IMR-90 (cell line): ENCODE measurements at regions not wholly inside any gene's neighbourhood (a gene's known extent, or its start where the extent isn't known, plus 50 kb on each side); places are given as distances from the start of the nearest gene placed in this dataset.

Experiments used
- ATAC-seq: fragments of 200-7000 bp; cut with Tn5 transposase; 2 replicates; pipeline ENCODE4 v1.9.1; 2020; ENCODE audit warnings: low read depth, mild to moderate bottlenecking, moderate library complexity
- BruUV-seq: library from RNA; stranded (reverse); fragments of 400-500 nt; replicated peaks from 2 replicates; lab custom pipeline; 2021; lab: Mats Ljungman, UMichigan
- CTCF ChIA-PET: fragments of 300-600 bp; formaldehyde crosslinking; extraction: SDS; loops from one replicate; lab custom pipeline; 2021; ENCODE audit warnings: antibody characterized with exemption; lab: Yijun Ruan, JAX
- POLR2A ChIA-PET: fragments of 300-600 bp; sonication (Branson Sonifier 250); formaldehyde crosslinking; loops from one replicate; lab custom pipeline; 2022; ENCODE audit warnings: antibody characterized with exemption; ENCODE audit not compliant: unreplicated experiment; lab: Charles Lee
- DNase-seq: peaks from one replicate; pipeline ENCODE4 v3.0.0; 2013
- H2AFZ ChIP-seq: replicated peaks from 2 replicates; pipeline ENCODE3; 2013; ENCODE audit warnings: low read length, mild to moderate bottlenecking; ENCODE audit not compliant: poor library complexity
- H2AK5ac ChIP-seq: 2 replicates; pipeline ENCODE4 v1.6.1; 2013; ENCODE audit warnings: low read depth, low read length, inconsistent platforms
- H2AK9ac ChIP-seq: replicated peaks from 2 replicates; pipeline ENCODE3; 2013; ENCODE audit warnings: mild to moderate bottlenecking, low read depth, low read length, moderate library complexity; ENCODE audit not compliant: poor library complexity
- H2BK120ac ChIP-seq: 2 replicates; pipeline ENCODE4 v1.6.1; 2013; ENCODE audit warnings: low read depth, low read length, inconsistent platforms
- H2BK15ac ChIP-seq: 3 replicates; pipeline ENCODE4 v1.6.1; 2013; ENCODE audit warnings: low read depth, low read length, inconsistent platforms
- H2BK20ac ChIP-seq: 2 replicates; pipeline ENCODE4 v1.6.1; 2013; ENCODE audit warnings: low read depth, mild to moderate bottlenecking, inconsistent platforms, low read length, moderate library complexity
- H2BK5ac ChIP-seq: 2 replicates; pipeline ENCODE4 v1.6.1; 2013; ENCODE audit warnings: mild to moderate bottlenecking, low read depth, low read length, inconsistent platforms; ENCODE audit not compliant: poor library complexity, severe bottlenecking
- H3K14ac ChIP-seq: replicated peaks from 2 replicates; pipeline ENCODE4 v1.6.1; 2013; ENCODE audit warnings: low read depth, low read length, inconsistent platforms
- H3K18ac ChIP-seq: 2 replicates; pipeline ENCODE4 v1.6.1; 2013; ENCODE audit warnings: low read depth, low read length, control low read depth
- H3K23ac ChIP-seq: 2 replicates; pipeline ENCODE4 v1.6.1; 2013; ENCODE audit warnings: low read depth, low read length, inconsistent platforms
- H3K27ac ChIP-seq: 2 replicates; pipeline ENCODE4 v1.5.1; 2013; ENCODE audit warnings: mild to moderate bottlenecking, control low read depth, low read length; ENCODE audit not compliant: insufficient read depth
- H3K27me3 ChIP-seq: 2 replicates; pipeline ENCODE4 v1.6.1; 2013; ENCODE audit warnings: low read length; ENCODE audit not compliant: control insufficient read depth, insufficient read depth
- H3K36me3 ChIP-seq: 2 replicates; pipeline ENCODE4 v1.6.1; 2013; ENCODE audit warnings: low read length, mixed read lengths; ENCODE audit not compliant: control insufficient read depth, insufficient read depth
- H3K4ac ChIP-seq: 2 replicates; pipeline ENCODE4 v1.6.1; 2013; ENCODE audit warnings: low read depth, low read length, inconsistent platforms
- H3K4me1 ChIP-seq: 2 replicates; pipeline ENCODE4 v1.6.1; 2013; ENCODE audit warnings: low read length, mixed read lengths; ENCODE audit not compliant: control insufficient read depth, insufficient read depth
- H3K4me2 ChIP-seq: 2 replicates; pipeline ENCODE4 v1.6.1; 2013; ENCODE audit warnings: low read depth, mild to moderate bottlenecking, control low read depth, low read length, moderate library complexity
- H3K4me3 ChIP-seq: 2 replicates; pipeline ENCODE4 v1.5.1; 2013; ENCODE audit warnings: low read depth, mild to moderate bottlenecking, control low read depth, low read length, moderate library complexity; ENCODE audit not compliant: insufficient read depth
- H3K56ac ChIP-seq: 2 replicates; pipeline ENCODE4 v1.6.1; 2013; ENCODE audit warnings: low read length, inconsistent platforms; ENCODE audit not compliant: insufficient read depth; ENCODE audit errors: extremely low read depth
- H3K79me1 ChIP-seq, 2 experiments: 2 replicates each; pipeline ENCODE4 v1.6.1; 2013; ENCODE audit warnings: low read length in 2 of 2, inconsistent platforms in 1 of 2, low read depth in 1 of 2
- H3K9ac ChIP-seq: 2 replicates; pipeline ENCODE4 v1.6.1; 2013; ENCODE audit warnings: low read depth, low read length, control low read depth
- H3K9me1 ChIP-seq: 2 replicates; pipeline ENCODE4 v1.6.1; 2013; ENCODE audit warnings: low read length, inconsistent platforms; ENCODE audit not compliant: insufficient read depth
- H3K9me3 ChIP-seq: 2 replicates; pipeline ENCODE4 v1.6.1; 2013; ENCODE audit warnings: low read length; ENCODE audit not compliant: control insufficient read depth, insufficient read depth
- H4K20me1 ChIP-seq: 2 replicates; pipeline ENCODE4 v1.6.1; 2013; ENCODE audit warnings: low read length, inconsistent platforms; ENCODE audit not compliant: insufficient read depth
- H4K5ac ChIP-seq: 2 replicates; pipeline ENCODE4 v1.6.1; 2013; ENCODE audit warnings: mild to moderate bottlenecking, low read depth, low read length, control low read depth
- H4K8ac ChIP-seq, 2 experiments: 2 replicates each; pipeline ENCODE4 v1.6.1; 2013; ENCODE audit warnings: low read depth in 2 of 2, low read length in 2 of 2, control low read depth in 1 of 2, inconsistent platforms in 1 of 2
- H4K91ac ChIP-seq: 2 replicates; pipeline ENCODE4 v1.6.1; 2013; ENCODE audit warnings: low read depth, low read length, inconsistent platforms; ENCODE audit not compliant: insufficient read depth
- BHLHE40 ChIP-seq: fragments of 150-350 bp; IDR thresholded peaks from 2 replicates; pipeline ENCODE4 v1.6.1; 2016; ENCODE audit warnings: mild to moderate bottlenecking, low read depth, low read length
- CEBPB ChIP-seq: IDR thresholded peaks from 2 replicates; pipeline ENCODE4 v1.6.1; 2012; ENCODE audit warnings: low read depth, low read length, improper control_type of control experiment
- CHD1 ChIP-seq: IDR thresholded peaks from 2 replicates; pipeline ENCODE4 v1.6.1; 2012; ENCODE audit warnings: low read depth, low read length, improper control_type of control experiment
- FOS ChIP-seq: fragments of 150-350 bp; IDR thresholded peaks from 2 replicates; pipeline ENCODE4 v1.6.1; 2016; ENCODE audit warnings: low read depth, low read length
- MAFK ChIP-seq: IDR thresholded peaks from 2 replicates; pipeline ENCODE4 v1.6.1; 2012; ENCODE audit warnings: low read depth, low read length, improper control_type of control experiment
- POLR2A ChIP-seq: IDR thresholded peaks from 2 replicates; pipeline ENCODE4 v1.6.1; 2012; ENCODE audit warnings: mild to moderate bottlenecking, low read depth, low read length
- RCOR1 ChIP-seq: IDR thresholded peaks from 2 replicates; pipeline ENCODE4 v1.6.1; 2012; ENCODE audit warnings: mild to moderate bottlenecking, low read length, improper control_type of control experiment; ENCODE audit not compliant: insufficient replicate concordance
- RFX5 ChIP-seq: IDR thresholded peaks from 2 replicates; pipeline ENCODE4 v1.8.0; 2012; ENCODE audit warnings: low read depth, mild to moderate bottlenecking, low read length, moderate library complexity
- SMC3 ChIP-seq: fragments of 150-350 bp; IDR thresholded peaks from 2 replicates; pipeline ENCODE4 v1.6.1; 2016; ENCODE audit warnings: low read depth, mild to moderate bottlenecking, antibody characterized with exemption, low read length, moderate library complexity
- WGBS, 2 experiments: methylation state at CpG; one replicate each; pipeline versions ENCODE4 v1.1.5 to v1.1.7; 2013; ENCODE audit warnings: missing lambda C conversion rate in 2 of 2; ENCODE audit not compliant: insufficient read length in 1 of 2; ENCODE audit errors: extremely low coverage in 2 of 2; 5-methylcytosine and 5-hydroxymethylcytosine counted together
- dilution Hi-C: fragments of 300-500 bp; cut with HindIII; formaldehyde crosslinking; loops from one replicate; pipeline ENCODE4 v1.14.3; 2018; ENCODE audit warnings: low sequenced_read_pairs; ENCODE audit not compliant: unreplicated experiment
- in situ Hi-C: fragments of 300-500 bp; cut with MboI; formaldehyde crosslinking; loops from 3 replicates; pipeline ENCODE4 v1.14.3; 2019; ENCODE audit warnings: low sequenced_read_pairs, inconsistent platforms, mixed read lengths
- intact Hi-C: fragments of 100-400 bp; cut with micrococcal nuclease; formaldehyde crosslinking; loops from 2 replicates; pipeline ENCODE4 v1.10.0; 2022
- TF ChIP-seq, protein P1 (sequence below): conservative IDR thresholded peaks from 2 replicates; pipeline ENCODE4 v1.5.1; 2012; ENCODE audit warnings: mild to moderate bottlenecking, low read depth, low read length, improper control_type of control experiment
- TF ChIP-seq, protein P2 (sequence below): fragments of 150-350 bp; IDR thresholded peaks from 2 replicates; pipeline ENCODE4 v1.6.1; 2016; ENCODE audit warnings: low read depth, mild to moderate bottlenecking, low read length, moderate library complexity, borderline replicate concordance

DNA sequence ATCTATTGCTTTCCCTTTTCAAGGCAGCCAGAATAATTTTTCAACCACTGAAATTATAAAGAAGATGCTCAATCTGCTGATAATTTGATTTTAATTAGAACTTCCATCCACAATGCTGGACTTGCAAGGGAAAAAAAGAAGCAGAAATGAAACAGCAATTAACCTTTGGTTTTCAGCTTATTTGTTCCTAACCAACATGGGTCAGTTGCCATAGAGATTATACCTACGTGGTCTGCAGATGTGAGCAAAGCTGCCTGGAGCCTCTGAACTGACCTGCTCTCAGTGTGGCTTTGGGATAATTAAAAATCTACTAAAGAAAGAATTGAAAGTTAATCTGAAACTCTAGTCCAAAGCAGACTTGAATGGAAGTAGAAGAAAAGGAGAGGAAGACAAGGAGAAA, 195.7 kb upstream of the API5 start:
- no peak overlapping the region for H2AFZ ChIP-seq
- TF ChIP-seq RCOR1 (no peak), POLR2A (no peak), SMC3 (no peak), CHD1 (no peak), RFX5 (no peak), BHLHE40 (no peak), CEBPB (no peak), FOS (no peak), MAFK (no peak)
- TF ChIP-seq, protein P1, sequence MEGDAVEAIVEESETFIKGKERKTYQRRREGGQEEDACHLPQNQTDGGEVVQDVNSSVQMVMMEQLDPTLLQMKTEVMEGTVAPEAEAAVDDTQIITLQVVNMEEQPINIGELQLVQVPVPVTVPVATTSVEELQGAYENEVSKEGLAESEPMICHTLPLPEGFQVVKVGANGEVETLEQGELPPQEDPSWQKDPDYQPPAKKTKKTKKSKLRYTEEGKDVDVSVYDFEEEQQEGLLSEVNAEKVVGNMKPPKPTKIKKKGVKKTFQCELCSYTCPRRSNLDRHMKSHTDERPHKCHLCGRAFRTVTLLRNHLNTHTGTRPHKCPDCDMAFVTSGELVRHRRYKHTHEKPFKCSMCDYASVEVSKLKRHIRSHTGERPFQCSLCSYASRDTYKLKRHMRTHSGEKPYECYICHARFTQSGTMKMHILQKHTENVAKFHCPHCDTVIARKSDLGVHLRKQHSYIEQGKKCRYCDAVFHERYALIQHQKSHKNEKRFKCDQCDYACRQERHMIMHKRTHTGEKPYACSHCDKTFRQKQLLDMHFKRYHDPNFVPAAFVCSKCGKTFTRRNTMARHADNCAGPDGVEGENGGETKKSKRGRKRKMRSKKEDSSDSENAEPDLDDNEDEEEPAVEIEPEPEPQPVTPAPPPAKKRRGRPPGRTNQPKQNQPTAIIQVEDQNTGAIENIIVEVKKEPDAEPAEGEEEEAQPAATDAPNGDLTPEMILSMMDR, result no peak
- TF ChIP-seq, protein P2, sequence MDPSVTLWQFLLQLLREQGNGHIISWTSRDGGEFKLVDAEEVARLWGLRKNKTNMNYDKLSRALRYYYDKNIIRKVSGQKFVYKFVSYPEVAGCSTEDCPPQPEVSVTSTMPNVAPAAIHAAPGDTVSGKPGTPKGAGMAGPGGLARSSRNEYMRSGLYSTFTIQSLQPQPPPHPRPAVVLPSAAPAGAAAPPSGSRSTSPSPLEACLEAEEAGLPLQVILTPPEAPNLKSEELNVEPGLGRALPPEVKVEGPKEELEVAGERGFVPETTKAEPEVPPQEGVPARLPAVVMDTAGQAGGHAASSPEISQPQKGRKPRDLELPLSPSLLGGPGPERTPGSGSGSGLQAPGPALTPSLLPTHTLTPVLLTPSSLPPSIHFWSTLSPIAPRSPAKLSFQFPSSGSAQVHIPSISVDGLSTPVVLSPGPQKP, result no peak
- H2BK120ac ChIP-seq, result no peak overlapping the region
- no peak overlapping the region for H3K56ac ChIP-seq
- CTCF ChIA-PET, result no interaction called here
- H3K79me1 ChIP-seq, result no peaks in the 10 kb centered on the region
- H2AK5ac ChIP-seq, result no peak overlapping the region
- peaks cover 4% of the 10 kb centered on the region for H3K9me3 ChIP-seq
- no CpG with 5 or more reads among the region's 1 CpG for WGBS, 2 experiments
- no peak overlapping the region for H3K18ac ChIP-seq
- H3K14ac ChIP-seq, result no peak overlapping the region
- H3K9ac ChIP-seq, result no peak overlapping the region
- DNase-seq (no peak), ATAC-seq (no peak)
- H4K91ac ChIP-seq, result no peak overlapping the region
- H3K27me3 ChIP-seq, result no peaks in the 10 kb centered on the region
- no peaks in the 10 kb centered on the region for H3K36me3 ChIP-seq
- H3K4me2 ChIP-seq, result no peak overlapping the region
- H2BK20ac ChIP-seq, result no peak overlapping the region
- H3K4ac ChIP-seq, result no peak overlapping the region
- no peak overlapping the region for H3K23ac ChIP-seq
- H3K4me3 ChIP-seq, result no peak overlapping the region
- H3K4me1 ChIP-seq, result no peaks in the 10 kb centered on the region
- POLR2A ChIA-PET, result no interaction called here
- no peak overlapping the region for H2BK15ac ChIP-seq
- in situ Hi-C loops, result no loop called here
- no peaks in the 10 kb centered on the region for H4K20me1 ChIP-seq
- no peak overlapping the region for H3K27ac ChIP-seq
- no peaks in the 10 kb centered on the region for H3K9me1 ChIP-seq
- no TSS peak for BruUV-seq
- no peak overlapping the region for H2BK5ac ChIP-seq
- no peak overlapping the region for H4K8ac ChIP-seq
- H2AK9ac ChIP-seq, result no peak overlapping the region
- H4K5ac ChIP-seq, result no peak overlapping the region
- dilution Hi-C loops, result no loop called here
- intact Hi-C loops, result no loop called here
